MM.1S (cell line): ENCODE measurements at regions not wholly inside any gene's neighbourhood (a gene's known extent, or its start where the extent isn't known, plus 50 kb on each side); places are given as distances from the start of the nearest gene placed in this dataset.

Experiments used
- DNase-seq: peaks from one replicate; pipeline ENCODE4 v3.0.0-alpha.2; 2015
- H2AFZ ChIP-seq: fragments of 300-600 bp; sonication (generic); 2 replicates; pipeline ENCODE4 v1.6.0; 2016; ENCODE audit warnings: antibody characterized with exemption, low read length
- H3F3A ChIP-seq: fragments of 300-600 bp; sonication (generic); 2 replicates; pipeline ENCODE4 v1.6.1; 2016; ENCODE audit warnings: mild to moderate bottlenecking, antibody characterized with exemption, low read length, moderate library complexity, mixed read lengths; ENCODE audit not compliant: insufficient read depth
- H3K27ac ChIP-seq: fragments of 300-600 bp; sonication (generic); 2 replicates; pipeline ENCODE4 v1.5.1; 2016; ENCODE audit warnings: mild to moderate bottlenecking, low read length
- H3K27me3 ChIP-seq: fragments of 300-600 bp; sonication (generic); replicated peaks from 2 replicates; pipeline ENCODE4 v1.6.0; 2016; ENCODE audit warnings: low read length; ENCODE audit not compliant: insufficient read depth
- H3K36me3 ChIP-seq: fragments of 300-600 bp; sonication (generic); replicated peaks from 2 replicates; pipeline ENCODE4 v1.6.1; 2016; ENCODE audit warnings: mild to moderate bottlenecking, low read length, mixed read lengths; ENCODE audit not compliant: insufficient read depth
- H3K4me1 ChIP-seq: fragments of 300-600 bp; sonication (generic); 2 replicates; pipeline ENCODE4 v1.6.1; 2016; ENCODE audit warnings: low read length, mixed read lengths
- H3K4me2 ChIP-seq: fragments of 300-600 bp; sonication (generic); 2 replicates; pipeline ENCODE4 v1.6.0; 2016; ENCODE audit warnings: low read depth, low read length
- H3K4me3 ChIP-seq: fragments of 300-600 bp; sonication (generic); 2 replicates; pipeline ENCODE4 v1.5.1; 2016; ENCODE audit warnings: low read length, mixed read lengths
- H3K79me2 ChIP-seq: fragments of 300-600 bp; sonication (generic); 2 replicates; pipeline ENCODE4 v1.6.1; 2016; ENCODE audit warnings: mixed run types, low read length, mixed read lengths
- H3K9ac ChIP-seq: fragments of 300-600 bp; sonication (generic); 2 replicates; pipeline ENCODE4 v1.6.1; 2016; ENCODE audit warnings: low read length, mixed read lengths
- H3K9me2 ChIP-seq: fragments of 300-600 bp; sonication (generic); replicated peaks from 2 replicates; pipeline ENCODE4 v1.6.1; 2016; ENCODE audit warnings: mild to moderate bottlenecking, low read length, mixed read lengths; ENCODE audit not compliant: insufficient read depth
- H3K9me3 ChIP-seq: fragments of 300-600 bp; sonication (generic); replicated peaks from 2 replicates; pipeline ENCODE4 v1.6.1; 2016; ENCODE audit warnings: mild to moderate bottlenecking, low read length, mixed read lengths; ENCODE audit not compliant: insufficient read depth
- H4K20me1 ChIP-seq: fragments of 300-600 bp; sonication (generic); 2 replicates; pipeline ENCODE4 v1.6.1; 2016; ENCODE audit warnings: mild to moderate bottlenecking, low read length, moderate library complexity, mixed read lengths; ENCODE audit not compliant: insufficient read depth
- CTCF ChIP-seq: fragments of 300-600 bp; sonication (generic); IDR thresholded peaks from 2 replicates; pipeline ENCODE4 v1.5.1; 2016; ENCODE audit warnings: antibody characterized with exemption, low read length, mixed read lengths
- EZH2 ChIP-seq: fragments of 300-600 bp; sonication (generic); optimal IDR thresholded peaks from 2 replicates; pipeline ENCODE3; 2017; ENCODE audit warnings: low read depth, mild to moderate bottlenecking, antibody characterized with exemption, low read length, mixed read lengths
- EZH2phosphoT487 ChIP-seq: fragments of 300-600 bp; sonication (generic); IDR thresholded peaks from 2 replicates; pipeline ENCODE4 v1.6.1; 2018; ENCODE audit warnings: antibody characterized with exemption, low read length

- Histone ChIP-seq H3K9ac (no peak overlapping the region), H3K4me2 (no peak overlapping the region), H4K20me1 (no peaks in the 10 kb centered on the region), H3K4me3 (no peak overlapping the region), H3K9me3 (no peaks in the 10 kb centered on the region), H3F3A (no peaks in the 10 kb centered on the region), H2AFZ (no peak overlapping the region), H3K36me3 (no peaks in the 10 kb centered on the region), H3K27me3 (no peaks in the 10 kb centered on the region), H3K79me2 (no peaks in the 10 kb centered on the region), H3K9me2 (no peaks in the 10 kb centered on the region), H3K27ac (no peak overlapping the region), H3K4me1 (no peaks in the 10 kb centered on the region)
- no peak for DNase-seq
- TF ChIP-seq EZH2 (no peak), CTCF (no peak), EZH2phosphoT487 (no peak)
Measured at GRCh38 chr14:57068511-57068910, 200.2 kb downstream of the EXOC5 start.

GRCh38 chr14:57066887-57067513 is 201.7 kb downstream of the EXOC5 start:
- no peak overlapping the region for H3K4me3 ChIP-seq
- H4K20me1 ChIP-seq, result no peaks in the 10 kb centered on the region
- H3K27ac ChIP-seq, result no peak overlapping the region
- no peaks in the 10 kb centered on the region for H3K36me3 ChIP-seq
- H3K9me2 ChIP-seq, result no peaks in the 10 kb centered on the region
- TF ChIP-seq EZH2 (no peak), CTCF (peak; percentile 60)
- H3K79me2 ChIP-seq, result no peaks in the 10 kb centered on the region
- H3F3A ChIP-seq, result no peaks in the 10 kb centered on the region
- H3K27me3 ChIP-seq, result no peaks in the 10 kb centered on the region
- no peak overlapping the region for H2AFZ ChIP-seq
- no peaks in the 10 kb centered on the region for H3K9me3 ChIP-seq
- H3K4me2 ChIP-seq, result no peak overlapping the region
- H3K4me1 ChIP-seq, result peaks cover 4% of the 10 kb centered on the region; the same call in 1 of the 2 replicates
- H3K9ac ChIP-seq, result no peak overlapping the region
- DNase-seq, result peak; percentile 36

GRCh38 chr14:57066463-57066862 is 202.2 kb downstream of the EXOC5 start:
- DNase-seq, result no peak
- Histone ChIP-seq H3K4me2 (no peak overlapping the region), H4K20me1 (no peaks in the 10 kb centered on the region), H3F3A (0 out of 2 replicates have a peak, but pooled peaks cover 4% of the 10 kb centered on the region), H3K9ac (no peak overlapping the region), H3K36me3 (no peaks in the 10 kb centered on the region), H2AFZ (no peak overlapping the region), H3K79me2 (no peaks in the 10 kb centered on the region), H3K9me2 (no peaks in the 10 kb centered on the region), H3K27ac (no peak overlapping the region), H3K9me3 (no peaks in the 10 kb centered on the region), H3K4me1 (peaks cover 10% of the 10 kb centered on the region), H3K27me3 (no peaks in the 10 kb centered on the region), H3K4me3 (no peak overlapping the region)
- TF ChIP-seq CTCF, result no peak
- TF ChIP-seq EZH2, result no peak
- TF ChIP-seq EZH2phosphoT487, result no peak
